ENCODE measurements at regions not wholly inside any gene's neighbourhood (a gene's known extent, or its start where the extent isn't known, plus 50 kb on each side); places are given as distances from the start of the nearest gene placed in this dataset.

DNA sequence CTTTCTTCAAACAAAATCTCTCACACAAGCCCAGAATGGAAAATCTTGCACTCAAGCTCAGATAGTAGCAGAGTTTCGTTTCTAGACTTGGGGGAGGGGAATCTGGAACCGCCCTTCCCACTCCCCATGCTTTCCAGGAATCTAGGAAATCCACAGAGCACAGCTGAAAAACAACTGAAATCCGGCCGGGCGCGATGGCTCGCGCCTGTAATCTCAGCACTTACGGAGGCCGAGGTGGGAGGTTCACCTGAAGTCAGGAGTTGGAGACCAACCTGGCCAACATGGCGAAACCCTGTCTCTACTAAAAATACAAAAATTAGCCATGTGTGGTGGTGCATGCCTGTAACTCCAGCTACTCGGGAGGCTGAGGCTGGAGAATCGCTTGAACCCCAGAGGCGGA is 127.3 kb upstream of the SLC34A2 start:
- DNase-seq = no peak

DNA sequence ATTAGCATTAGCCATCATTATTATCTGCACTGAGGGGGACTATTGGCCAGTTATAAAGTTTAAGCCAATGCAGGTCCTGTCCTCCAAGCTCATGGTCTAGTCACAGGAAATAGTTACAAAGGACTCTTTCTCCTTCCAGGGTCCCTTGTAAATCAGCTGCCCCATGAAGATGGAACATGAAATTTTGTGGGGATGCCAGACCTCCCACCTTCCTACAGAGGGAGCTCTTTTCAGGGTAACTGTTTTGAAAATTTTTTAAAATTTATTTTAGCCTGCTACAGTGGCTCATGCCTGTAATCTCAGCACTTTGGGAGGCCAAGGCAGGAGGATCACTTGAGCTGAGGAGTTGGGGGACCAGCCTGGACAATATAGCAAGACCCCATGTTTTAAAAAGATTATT is 124.4 kb upstream of the SLC34A2 start:
- DNase-seq = no peak

DNA sequence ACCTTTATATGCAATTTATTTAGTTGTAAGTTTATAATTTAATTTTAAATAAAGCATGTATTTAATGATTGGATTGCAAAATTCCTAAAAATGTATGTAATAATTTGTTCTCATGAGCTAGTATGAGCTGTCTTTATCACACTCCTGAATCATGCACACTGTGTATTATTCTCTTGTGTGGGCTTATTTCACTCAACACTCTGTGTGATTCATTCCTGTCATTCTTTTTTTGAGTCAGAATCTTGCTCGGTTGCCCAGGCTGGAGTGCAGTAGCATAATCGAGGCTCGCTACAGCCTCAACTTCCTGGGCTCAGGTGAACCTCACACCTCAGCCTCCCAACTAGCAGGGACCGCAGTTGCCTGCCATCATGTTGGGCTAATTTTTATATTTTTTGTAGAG is 123.1 kb upstream of the SLC34A2 start:
- peak in 1 of 58 donors; percentile 1 for DNase-seq

DNA sequence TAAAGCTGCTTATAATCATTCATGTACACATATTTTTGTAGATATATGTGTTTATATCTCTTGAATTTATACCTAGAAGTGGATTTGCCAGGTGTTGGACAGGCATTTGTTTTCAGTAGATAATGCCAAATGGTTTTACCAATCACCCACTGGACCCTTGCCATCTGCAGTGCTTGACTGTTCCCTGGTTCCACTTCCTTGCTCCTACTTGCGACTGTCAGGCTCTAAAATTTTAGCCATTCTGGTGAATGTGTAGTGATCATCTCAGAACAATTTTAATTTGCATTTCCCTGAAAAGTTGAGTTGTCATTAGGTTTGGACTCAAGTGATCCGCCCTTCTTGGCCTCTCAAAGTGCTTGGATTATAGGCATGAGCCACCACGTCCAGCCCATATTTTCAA is 122.4 kb upstream of the SLC34A2 start:
- DNase-seq = no peak

DNA sequence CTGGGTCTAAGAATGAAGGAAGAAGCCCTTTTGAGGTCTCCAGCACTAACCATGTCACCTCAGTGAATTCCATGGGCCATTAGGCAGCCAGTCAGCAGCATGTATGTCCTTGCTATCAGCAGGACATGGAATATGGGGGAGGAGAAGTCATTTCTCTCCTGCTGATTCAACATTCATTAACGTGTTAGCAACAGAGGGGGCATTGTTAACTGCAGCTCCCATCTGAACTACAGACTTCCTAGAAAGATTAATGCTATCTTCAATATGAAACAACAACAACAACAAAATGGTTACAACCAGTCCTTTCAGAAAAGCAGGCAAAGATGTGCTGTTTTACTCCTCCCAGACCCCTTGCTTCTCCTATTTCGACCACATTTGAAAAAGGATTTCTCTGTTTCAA is 120.4 kb upstream of the SLC34A2 start:
- no peak for DNase-seq

DNA sequence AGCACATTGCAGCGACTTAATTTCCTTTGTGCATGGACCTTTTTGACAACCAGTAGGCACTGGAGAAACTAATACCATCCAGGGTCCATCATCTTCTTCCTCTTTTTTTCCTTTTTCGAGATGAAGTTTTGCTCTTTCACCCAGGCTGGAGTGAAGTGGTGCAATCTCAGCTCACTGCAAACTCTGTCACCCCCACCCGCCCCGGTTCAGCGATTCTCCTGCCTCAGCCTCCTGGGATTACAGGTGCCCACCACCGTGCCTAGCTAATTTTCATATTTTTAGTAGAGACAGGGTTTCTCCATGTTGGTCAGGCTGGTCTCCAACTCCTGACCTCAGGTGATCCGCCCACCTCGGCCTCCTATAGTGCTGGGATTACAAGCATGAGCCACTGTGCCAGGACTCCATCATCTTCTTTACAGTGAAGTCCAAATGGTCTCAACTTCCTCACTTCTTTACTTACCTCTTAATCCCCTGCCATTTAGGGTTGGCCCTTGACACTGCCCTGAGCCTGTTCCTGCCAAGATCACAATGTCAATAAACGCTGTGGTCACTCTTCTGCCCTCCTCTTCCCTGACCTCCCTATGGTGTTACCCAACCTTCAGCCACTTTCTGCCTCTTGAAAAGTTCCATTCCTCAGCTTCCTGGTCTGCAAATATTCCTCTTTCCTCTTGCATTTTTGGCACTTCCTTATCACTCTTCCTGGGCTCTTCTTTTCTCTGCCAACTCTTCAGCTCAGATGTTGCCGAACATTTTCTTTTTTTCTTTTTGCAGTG is 119.8 kb upstream of the SLC34A2 start:
- DNase-seq = no peak

DNA sequence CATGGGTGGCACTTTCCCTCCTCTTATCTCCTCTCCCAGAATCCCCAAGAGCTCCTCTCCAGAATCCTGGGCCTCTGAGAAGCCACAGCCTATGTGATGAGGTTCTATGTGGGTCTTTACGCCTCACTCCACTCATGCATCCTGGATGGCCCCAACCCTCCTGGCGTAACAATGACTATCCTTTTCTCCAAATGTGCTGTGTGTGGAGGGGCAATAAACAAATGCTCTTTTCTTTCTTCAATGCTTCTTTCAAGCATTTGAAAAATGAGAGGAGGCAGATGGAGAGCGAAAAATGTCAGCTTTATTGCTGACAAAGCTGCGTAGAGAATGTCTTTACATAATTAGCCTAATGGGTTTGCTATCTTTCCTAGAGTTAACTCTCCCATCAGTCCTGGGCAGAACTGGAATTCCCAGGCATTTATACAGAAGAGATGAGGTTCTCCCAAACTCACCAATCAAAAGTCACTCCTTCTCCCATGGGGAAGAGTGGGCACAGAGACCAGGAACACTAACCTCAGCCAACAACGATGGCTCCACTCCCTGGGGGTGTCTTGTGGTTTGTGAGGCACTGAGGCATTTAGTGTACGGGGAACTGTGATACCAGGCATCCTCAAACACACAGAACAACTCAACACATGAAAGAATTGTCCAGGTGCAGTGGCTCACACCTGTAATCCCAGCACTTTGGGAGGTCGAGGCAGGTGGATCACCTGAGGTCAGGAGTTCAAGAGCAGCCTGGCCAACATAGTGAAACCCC is 118.9 kb upstream of the SLC34A2 start:
- no peak for DNase-seq

DNA sequence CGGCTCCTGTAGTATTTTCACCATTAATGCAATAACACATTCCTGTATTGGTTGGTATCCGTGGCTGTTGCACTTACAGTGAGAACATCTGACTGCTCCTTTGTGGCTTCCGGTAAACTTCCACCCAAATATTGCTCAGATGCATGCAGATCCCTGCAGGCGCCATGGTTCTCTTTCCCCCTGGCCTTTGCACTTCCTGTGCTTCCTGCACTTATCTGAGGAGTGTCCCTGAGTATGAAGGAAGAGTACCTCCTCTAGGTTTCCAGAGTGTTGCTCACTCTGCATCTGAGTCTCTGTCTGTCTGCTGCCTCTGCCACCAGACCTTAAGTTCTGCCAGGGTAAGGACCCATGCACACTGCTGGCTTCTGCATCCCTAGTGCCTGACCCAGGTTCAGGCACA is 117.2 kb upstream of the SLC34A2 start:
- no peak for DNase-seq

DNA sequence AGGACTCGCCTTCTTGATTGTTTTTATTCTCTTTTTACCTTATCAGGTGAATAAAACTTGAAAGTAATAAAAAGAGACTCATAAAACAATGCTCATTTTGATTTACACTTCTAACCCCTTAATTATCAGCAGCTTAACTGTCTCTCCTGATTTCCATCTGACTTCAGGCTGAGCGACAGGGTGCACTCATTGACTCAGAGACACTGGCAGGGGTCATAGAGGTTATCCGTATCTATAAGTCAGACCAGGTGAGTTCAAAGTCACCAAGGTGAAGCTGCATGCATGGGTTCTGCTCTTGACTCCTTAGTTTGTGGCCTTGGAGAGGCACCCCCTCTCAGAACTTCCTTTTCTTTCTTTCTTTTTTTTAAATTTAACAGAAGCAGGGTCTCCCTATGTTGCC is 116.4 kb upstream of the SLC34A2 start:
- DNase-seq = no peak

DNA sequence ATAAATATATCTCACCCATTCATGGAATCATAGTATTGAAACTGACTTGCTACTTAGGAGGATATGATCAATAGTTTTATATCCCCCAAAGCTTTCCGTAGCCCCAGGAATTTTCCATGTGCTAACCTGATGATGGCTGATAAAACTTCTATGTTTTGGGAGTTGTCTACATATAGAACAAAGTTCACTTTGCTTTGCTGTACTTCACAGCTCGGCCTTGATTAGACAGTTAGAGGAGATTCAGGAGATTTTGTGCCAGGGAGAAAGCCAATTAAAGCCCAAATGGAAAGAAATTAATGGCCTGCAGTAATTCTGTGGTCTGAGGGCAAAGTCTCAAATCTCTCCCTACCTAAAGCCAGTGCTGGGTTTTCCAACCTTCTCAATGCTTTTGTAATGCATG is 114.9 kb upstream of the SLC34A2 start:
- no peak for DNase-seq

DNA sequence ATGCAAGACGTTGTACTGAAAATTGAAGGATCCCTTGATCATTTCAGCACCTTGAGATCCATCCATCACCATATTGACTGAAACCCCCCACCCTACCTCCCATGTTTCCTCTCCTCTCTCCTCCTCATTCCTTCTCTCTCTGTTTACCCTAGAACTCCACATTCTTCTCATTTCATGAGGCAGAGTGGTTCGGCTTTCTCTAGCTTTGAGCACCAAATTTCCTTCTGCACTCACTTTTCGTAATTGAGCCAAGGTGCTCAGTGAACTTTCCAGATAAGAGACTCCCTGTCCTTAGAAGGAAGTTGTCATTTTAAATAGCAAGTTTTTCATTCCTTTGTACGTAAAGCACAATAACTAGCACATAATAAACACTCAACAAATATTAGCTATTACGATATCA is 108.3 kb upstream of the SLC34A2 start:
- DNase-seq = no peak

DNA sequence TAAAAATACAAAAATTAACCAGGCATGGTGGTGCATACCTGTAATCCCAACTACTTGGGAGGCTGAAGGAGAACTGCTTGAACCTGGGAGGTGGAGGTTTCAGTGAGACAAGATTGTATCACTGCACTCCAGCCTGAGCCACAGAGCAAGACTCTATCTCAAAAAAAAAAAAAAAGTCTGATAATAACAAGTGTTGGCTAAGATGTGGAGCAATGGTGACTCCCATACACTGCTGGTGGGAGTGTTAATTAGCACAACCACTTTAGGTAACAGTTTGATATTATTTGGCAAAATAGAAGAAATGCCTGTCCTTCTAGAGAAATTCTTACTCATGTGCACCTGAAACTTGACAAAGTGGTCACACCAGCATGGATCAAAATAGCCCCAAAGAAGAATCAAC is 106.2 kb upstream of the SLC34A2 start:
- no peak for DNase-seq

DNA sequence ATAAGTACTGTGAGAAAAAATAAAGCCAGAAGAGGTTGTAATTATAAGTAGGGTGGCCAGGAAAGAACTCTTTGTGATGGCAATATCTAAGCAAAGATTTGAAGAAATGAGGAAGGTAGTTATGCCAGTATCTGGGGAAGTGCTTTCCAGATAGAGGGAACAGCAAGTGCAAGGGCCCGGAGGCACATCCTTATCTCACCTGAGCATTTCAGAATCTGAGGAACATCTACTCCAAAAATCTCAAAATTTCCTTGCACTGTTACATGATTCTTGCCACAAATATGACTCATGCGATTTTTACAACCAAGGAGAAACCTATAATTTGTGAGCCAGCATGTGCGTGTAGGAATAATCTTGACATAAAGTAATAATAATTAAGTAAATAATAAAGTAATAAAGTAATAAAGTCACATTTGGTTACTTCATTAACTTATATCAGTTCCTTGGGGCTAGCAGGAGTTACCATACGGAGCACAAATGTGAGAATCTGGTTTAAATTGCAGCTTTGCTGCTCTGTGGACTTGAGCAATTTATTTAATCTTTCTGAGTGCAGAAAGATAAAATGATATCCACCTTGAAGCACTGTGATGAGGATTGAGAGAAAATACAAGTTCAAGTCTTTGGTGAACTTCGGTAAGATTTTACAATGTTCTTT is 105.1 kb upstream of the SLC34A2 start:
- no peak for DNase-seq

DNA sequence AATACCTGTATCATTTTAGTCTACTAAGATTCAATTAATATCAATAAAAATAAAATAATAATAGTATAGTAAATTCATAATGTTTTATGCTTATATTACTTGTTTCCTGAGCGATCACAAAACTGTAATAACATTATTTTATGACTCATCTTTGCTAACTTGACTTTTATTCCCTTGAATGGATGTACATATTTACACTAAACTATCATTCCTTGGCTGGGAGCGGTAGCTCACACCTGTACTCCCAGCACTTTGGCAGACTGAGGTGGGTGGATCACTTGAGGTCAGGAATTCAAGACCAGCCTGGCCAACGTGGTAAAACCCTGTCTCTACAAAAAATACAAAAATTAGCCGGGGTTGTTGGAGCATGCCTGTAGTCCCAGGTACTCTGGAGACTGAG is 104.0 kb upstream of the SLC34A2 start:
- DNase-seq = no peak

DNA sequence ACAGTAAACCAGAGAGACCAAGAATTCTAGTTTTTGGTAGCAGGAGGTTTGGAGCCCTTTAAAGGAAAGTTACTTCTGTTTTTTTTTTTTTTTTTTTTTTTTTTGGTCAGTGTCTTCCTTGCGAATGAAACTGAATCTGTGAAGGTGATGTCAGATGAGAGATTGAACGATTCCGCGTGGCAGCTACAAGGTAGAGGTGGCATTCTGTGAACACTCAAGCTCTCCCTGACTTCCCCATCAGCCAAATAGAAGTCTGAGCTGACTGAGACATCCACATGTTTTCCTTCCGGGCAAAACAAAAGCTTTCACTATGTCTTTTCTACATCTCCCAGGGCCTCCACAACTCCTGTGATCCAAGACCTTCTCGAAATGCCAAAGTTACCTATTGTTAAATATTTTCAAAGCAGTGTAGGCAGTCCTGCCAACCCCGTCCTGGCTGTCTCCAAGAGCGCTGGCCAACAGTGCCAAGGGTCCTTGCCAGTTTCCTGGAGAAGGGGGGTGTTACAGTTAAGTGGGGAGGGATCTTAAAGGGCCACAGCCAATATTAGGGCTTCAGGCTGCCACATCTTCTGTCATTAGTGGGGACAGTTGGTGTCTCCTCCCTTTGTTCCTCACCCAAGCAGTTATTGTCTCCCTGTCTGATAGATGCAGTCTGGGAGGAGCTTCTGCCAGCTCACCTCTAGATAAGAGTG is 102.9 kb upstream of the SLC34A2 start:
- peak in 45 of 58 donors; percentile 2 to 70 (median 24) for DNase-seq

DNA sequence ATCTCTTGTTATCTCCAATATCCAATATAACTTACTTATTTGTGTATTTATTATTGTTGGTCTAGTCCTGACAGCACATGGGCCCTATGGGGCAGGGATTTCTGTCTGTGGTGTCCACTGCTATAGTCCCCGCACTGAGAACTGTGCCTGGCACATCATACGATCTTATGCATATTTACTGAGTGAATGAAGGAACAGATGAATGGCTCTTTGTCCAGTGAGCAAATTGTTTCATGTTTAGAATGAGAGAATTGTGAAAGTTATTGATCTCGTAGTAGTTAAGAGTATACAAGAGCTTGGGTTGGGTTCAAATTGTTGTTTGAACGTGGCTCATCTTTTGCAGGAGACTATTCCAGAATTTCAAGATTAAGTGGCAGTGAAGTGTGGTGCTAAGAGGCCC is 96.1 kb upstream of the SLC34A2 start:
- no peak for DNase-seq

DNA sequence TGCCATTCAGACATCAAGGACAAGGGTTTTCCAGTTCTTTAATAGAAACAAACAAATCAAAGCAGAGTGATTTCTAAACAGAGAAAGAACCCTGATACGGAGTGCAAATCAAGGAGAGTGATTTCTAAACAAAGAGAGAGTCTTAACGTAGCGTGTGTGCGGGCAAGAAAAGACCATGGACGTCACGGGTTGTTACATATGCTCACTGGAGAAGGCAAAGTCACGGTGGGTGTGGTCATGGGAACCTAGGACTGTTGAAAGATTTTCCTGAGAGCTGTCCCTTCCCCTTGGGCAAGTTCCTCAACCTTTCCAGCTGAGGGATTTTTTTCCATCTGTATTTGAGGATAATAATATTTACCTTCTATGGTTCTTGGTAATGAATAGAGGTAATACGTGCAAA is 95.0 kb upstream of the SLC34A2 start:
- DNase-seq = no peak

DNA sequence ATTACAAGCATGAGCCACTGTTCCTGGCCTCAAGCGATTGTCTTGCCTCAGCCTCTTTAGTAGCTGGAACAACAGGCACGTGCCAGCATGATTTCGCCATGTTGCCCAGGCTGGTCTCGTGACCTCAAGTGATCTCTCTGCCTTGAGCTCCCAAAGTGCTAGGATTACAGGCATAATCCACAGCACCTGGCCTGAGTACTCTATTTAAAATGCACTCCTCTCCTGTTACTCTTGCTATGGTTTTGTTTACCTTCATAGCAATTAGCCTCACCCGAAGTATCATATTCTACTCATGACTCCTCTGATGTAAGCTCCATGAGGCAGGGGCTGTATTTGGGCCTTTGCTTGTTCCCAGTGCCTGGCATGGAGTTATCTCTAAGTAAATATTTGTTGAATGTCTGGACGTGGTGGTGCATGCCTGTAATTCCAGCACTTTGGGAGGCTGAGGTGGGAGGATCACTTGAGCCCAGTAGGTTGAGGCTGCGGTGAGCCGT is 92.5 kb upstream of the SLC34A2 start:
- no peak for DNase-seq

DNA sequence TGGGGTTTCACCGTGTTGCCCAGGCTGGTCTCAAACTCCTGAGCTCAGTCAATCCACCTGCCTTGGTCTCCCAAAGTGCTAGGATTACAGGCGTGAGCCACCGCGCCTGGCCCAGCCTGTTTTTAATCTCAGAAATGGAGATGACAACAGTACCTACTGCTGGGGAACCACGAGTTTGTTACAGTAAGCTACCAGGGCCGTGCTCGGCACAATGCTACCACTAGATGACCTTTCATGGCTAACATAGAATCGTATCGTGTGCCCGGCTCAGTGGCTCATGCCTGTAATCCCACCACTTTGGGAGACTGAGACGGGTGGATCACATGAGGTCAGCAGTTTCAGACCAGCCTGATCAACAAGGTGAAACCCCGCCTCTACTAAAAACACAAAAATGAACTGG is 90.8 kb upstream of the SLC34A2 start:
- no peak for DNase-seq

DNA sequence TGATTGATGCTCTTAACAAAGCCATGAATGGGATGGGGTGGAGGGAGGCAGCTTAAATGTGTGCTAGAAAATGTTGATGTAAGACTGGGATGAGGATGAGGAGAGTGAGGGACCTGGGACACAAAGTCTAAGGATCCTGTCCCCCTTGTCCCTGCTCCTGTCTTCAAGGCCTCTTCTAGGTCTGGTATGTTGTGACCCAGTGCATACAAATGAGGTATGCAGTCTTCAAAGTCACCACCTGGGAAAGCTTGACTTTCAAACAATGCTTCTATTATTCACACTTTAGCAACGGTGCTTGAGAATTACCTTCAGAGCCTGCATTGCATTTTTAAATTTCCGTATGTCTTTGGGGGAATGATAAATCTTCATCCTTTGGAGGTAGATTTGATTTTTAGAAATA is 88.4 kb upstream of the SLC34A2 start:
- no peak for DNase-seq

DNA sequence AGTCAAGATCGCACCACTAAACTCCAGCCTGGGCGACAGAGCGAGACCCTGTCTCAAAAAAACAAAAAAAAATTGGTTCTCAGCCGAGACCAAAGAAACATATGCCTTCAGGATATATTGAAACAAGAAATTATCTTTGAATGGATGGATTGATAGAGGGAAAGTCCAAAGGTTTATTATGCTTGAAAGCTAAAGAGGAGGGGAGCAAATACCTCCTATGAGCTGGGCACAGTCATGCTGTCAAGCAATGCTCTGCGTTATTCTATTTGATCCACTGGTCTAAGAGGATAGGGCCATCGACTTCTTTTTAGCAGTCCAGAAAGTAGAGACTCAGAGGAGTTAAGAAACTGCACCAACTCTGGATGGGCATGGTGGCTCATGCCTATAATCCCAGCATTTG is 85.9 kb upstream of the SLC34A2 start:
- DNase-seq = no peak

DNA sequence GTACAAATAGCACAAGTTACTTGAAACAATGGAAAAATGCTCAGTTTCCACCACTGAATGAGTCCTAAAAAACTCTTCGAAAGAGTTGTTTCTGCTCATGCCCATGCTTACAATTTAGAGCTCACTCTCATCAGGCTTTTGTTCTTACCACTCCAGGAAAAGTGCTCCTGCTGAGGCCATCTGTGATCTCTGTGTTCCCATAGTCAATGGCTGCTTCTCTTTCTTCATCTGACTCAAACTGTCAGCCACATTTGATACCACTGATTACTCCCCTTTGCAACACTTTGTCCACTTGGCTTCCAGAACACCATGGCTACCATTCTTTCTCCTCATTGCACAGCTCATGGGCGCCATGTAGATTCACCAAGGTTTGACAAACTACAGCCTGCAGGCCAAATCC is 80.0 kb upstream of the SLC34A2 start:
- no peak for DNase-seq

Measured in anterior cingulate cortex (tissue), 58 donors.